PC-3 (cell line): ENCODE measurements at regions not wholly inside any gene's neighbourhood (a gene's known extent, or its start where the extent isn't known, plus 50 kb on each side); places are given as distances from the start of the nearest gene placed in this dataset.

Source experiments
- ATAC-seq: fragments of 200-7000 bp; cut with Tn5 transposase; 2 replicates; pipeline ENCODE4 v1.9.1; 2020; ENCODE audit warnings: mild to moderate bottlenecking, moderate library complexity
- BruUV-seq: library from RNA; stranded (reverse); fragments of 400-500 nt; replicated peaks from 2 replicates; lab custom pipeline; 2021; lab: Mats Ljungman, UMichigan
- CTCF ChIA-PET: fragments of 300-600 bp; sonication (Branson Sonifier 250); formaldehyde crosslinking; loops from one replicate; lab custom pipeline; 2022; ENCODE audit warnings: antibody characterized with exemption; lab: Charles Lee
- POLR2A ChIA-PET: fragments of 300-600 bp; sonication (Branson Sonifier 250); formaldehyde crosslinking; loops from one replicate; lab custom pipeline; 2022; ENCODE audit warnings: antibody characterized with exemption; ENCODE audit not compliant: unreplicated experiment; lab: Charles Lee
- DNase-seq: peaks from one replicate; pipeline ENCODE4 v3.0.0-alpha.2; 2015
- H2AFZ ChIP-seq: fragments of 300-600 bp; sonication (generic); 2 replicates; pipeline ENCODE4 v1.6.0; 2016; ENCODE audit warnings: antibody characterized with exemption, low read length
- H3F3A ChIP-seq: fragments of 300-600 bp; sonication (generic); one replicate; pipeline ENCODE4 v1.6.0; 2017; ENCODE audit warnings: antibody characterized with exemption, low read length, control low read depth, mild to moderate bottlenecking; ENCODE audit not compliant: unreplicated experiment
- H3K27ac ChIP-seq: fragments of 300-600 bp; sonication (generic); 2 replicates; pipeline ENCODE4 v1.5.1; 2016; ENCODE audit warnings: mild to moderate bottlenecking, low read length
- H3K27me3 ChIP-seq: fragments of 300-600 bp; sonication (generic); 2 replicates; pipeline ENCODE4 v1.6.1; 2016; ENCODE audit warnings: low read length, mixed read lengths
- H3K36me3 ChIP-seq: fragments of 300-600 bp; sonication (generic); 2 replicates; pipeline ENCODE4 v1.6.1; 2016; ENCODE audit warnings: low read depth, mixed run types, low read length, mixed read lengths
- H3K4me1 ChIP-seq: fragments of 300-600 bp; sonication (generic); 2 replicates; pipeline ENCODE4 v1.5.1; 2016; ENCODE audit warnings: low read length; ENCODE audit not compliant: insufficient read depth
- H3K4me2 ChIP-seq: fragments of 300-600 bp; sonication (generic); 2 replicates; pipeline ENCODE4 v1.6.0; 2016; ENCODE audit warnings: low read length
- H3K4me3 ChIP-seq: fragments of 300-600 bp; sonication (generic); 2 replicates; pipeline ENCODE4 v1.5.1; 2016; ENCODE audit warnings: mild to moderate bottlenecking, low read length, mixed read lengths
- H3K79me2 ChIP-seq: fragments of 300-600 bp; sonication (generic); 2 replicates; pipeline ENCODE4 v1.6.1; 2017; ENCODE audit warnings: low read length, mixed read lengths
- H3K9ac ChIP-seq: fragments of 300-600 bp; sonication (generic); 2 replicates; pipeline ENCODE4 v1.6.0; 2016; ENCODE audit warnings: mild to moderate bottlenecking, low read length
- H3K9me2 ChIP-seq: fragments of 300-600 bp; sonication (generic); replicated peaks from 2 replicates; pipeline ENCODE4 v1.6.1; 2016; ENCODE audit warnings: mixed run types, low read length, mixed read lengths
- H3K9me3 ChIP-seq: fragments of 300-600 bp; sonication (generic); 2 replicates; pipeline ENCODE4 v1.6.1; 2016; ENCODE audit warnings: low read length, mixed read lengths
- H4K20me1 ChIP-seq: fragments of 300-600 bp; sonication (generic); 2 replicates; pipeline ENCODE4 v1.6.1; 2016; ENCODE audit warnings: low read length, mixed read lengths
- CTCF ChIP-seq: fragments of 300-600 bp; sonication (generic); conservative IDR thresholded peaks from 2 replicates; pipeline ENCODE4 v1.5.1; 2017; ENCODE audit warnings: antibody characterized with exemption, low read depth, mild to moderate bottlenecking, low read length
- EZH2 ChIP-seq: fragments of 300-600 bp; sonication (generic); IDR thresholded peaks from one replicate; pipeline ENCODE4 v1.6.1; 2017; ENCODE audit warnings: antibody characterized with exemption, mild to moderate bottlenecking, low read length; ENCODE audit not compliant: unreplicated experiment
- EZH2phosphoT487 ChIP-seq: fragments of 300-600 bp; sonication (generic); IDR thresholded peaks from 2 replicates; pipeline ENCODE4 v1.6.1; 2018; ENCODE audit warnings: mild to moderate bottlenecking, antibody characterized with exemption, low read length, borderline replicate concordance
- intact Hi-C: fragments of 100-400 bp; cut with micrococcal nuclease; formaldehyde crosslinking; loops from 2 replicates; pipeline ENCODE4 v1.9.0; 2023

DNA sequence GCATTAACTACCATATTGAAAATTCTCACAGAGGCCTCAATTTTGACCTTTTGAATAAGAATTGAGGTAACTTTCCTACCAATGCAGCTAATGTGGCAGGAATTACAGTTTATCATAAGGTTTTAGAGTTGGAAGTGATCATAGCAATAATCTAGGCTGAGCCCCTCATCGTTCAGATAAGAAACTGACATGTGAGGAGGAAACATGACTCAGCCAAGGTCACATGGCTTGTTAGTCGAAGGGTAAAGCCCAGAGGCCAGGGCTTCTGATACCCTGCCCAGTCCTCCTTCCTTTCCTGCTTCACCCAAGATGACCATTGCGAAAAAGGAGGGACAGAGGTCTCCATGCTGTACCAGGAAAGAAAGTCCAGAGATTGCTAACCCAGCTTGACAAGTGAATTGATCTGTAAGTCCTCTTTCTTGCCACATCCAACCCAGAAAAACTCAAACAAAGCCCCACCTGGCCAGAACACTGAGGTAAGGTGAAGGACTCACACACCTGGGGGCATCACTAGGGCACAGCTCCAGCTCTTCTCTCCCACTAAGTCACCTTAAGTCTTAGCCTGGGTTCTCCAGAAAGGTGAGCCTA is 174.8 kb downstream of the EN1 start:
- Histone ChIP-seq H3K4me1 (peaks cover 24% of the 10 kb centered on the region), H3K4me2 (no peak overlapping the region), H3K4me3 (no peak overlapping the region), H3K27ac (no peak overlapping the region), H3F3A (peaks cover 12% of the 10 kb centered on the region), H3K9me2 (0 out of 2 replicates have a peak, but pooled peaks cover 5% of the 10 kb centered on the region), H3K36me3 (no peaks in the 10 kb centered on the region), H2AFZ (no peak overlapping the region), H4K20me1 (no peaks in the 10 kb centered on the region), H3K9ac (no peak overlapping the region), H3K27me3 (no peaks in the 10 kb centered on the region), H3K79me2 (no peaks in the 10 kb centered on the region), H3K9me3 (no peaks in the 10 kb centered on the region)
- ChIA-PET CTCF (no interaction called here), POLR2A (no interaction called here)
- TF ChIP-seq EZH2phosphoT487 (no peak), CTCF (no peak), EZH2 (no peak)
- intact Hi-C loops: no loop called here
- ATAC-seq (no peak), DNase-seq (no peak)
- BruUV-seq: no TSS peak

DNA sequence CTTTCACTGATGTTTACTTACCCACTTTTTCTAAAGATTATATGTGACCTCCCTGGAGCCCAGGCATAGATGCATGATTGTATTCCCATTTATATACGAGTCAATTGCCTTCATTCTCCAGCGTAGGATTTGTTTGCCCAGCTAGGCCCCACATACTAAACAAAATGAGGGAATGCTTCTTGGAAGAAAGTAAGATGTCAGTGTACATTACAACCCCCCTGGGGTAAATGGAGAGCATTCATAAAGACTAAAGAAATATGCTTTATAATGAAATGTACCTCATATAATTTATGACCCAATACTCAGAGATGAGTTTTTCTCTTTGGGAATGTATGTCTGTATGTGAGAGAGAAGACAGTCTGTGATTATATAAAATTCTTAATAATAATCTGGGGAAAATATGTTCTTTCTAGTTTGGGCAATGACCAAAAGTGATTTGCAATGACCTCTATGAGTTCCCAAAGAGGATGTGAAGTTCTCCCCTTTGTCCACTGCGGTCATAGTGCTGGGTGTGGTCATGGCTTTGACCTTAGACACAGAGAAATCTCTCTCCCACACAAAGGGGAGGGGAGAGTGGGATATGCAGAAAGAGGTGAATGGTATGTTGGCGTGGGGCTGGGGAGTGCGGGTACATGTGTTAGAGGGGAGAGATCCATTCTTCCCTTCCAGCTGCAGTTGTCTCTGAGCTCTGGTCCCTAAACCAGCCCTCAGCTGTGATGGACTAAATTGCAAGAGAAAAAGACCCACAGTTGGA is 175.6 kb downstream of the EN1 start:
- H3K4me1 ChIP-seq: peaks cover 28% of the 10 kb centered on the region
- ATAC-seq (no peak), DNase-seq (no peak)
- 0 out of 2 replicates have a peak, but pooled peaks cover 5% of the 10 kb centered on the region for H3K9me2 ChIP-seq
- POLR2A ChIA-PET: no interaction called here
- no peak overlapping the region for H3K4me3 ChIP-seq
- no peak overlapping the region for H3K27ac ChIP-seq
- intact Hi-C loops: no loop called here
- no peak for TF ChIP-seq CTCF
- no peak for TF ChIP-seq EZH2phosphoT487
- no peak for TF ChIP-seq EZH2
- no peaks in the 10 kb centered on the region for H3K79me2 ChIP-seq
- H3K4me2 ChIP-seq: no peak overlapping the region
- H3K9ac ChIP-seq: no peak overlapping the region
- H3K36me3 ChIP-seq: no peaks in the 10 kb centered on the region
- H4K20me1 ChIP-seq: no peaks in the 10 kb centered on the region
- H3K27me3 ChIP-seq: no peaks in the 10 kb centered on the region
- no peak overlapping the region for H2AFZ ChIP-seq
- BruUV-seq: no TSS peak
- CTCF ChIA-PET: no interaction called here
- peaks cover 14% of the 10 kb centered on the region for H3F3A ChIP-seq
- no peaks in the 10 kb centered on the region for H3K9me3 ChIP-seq

DNA sequence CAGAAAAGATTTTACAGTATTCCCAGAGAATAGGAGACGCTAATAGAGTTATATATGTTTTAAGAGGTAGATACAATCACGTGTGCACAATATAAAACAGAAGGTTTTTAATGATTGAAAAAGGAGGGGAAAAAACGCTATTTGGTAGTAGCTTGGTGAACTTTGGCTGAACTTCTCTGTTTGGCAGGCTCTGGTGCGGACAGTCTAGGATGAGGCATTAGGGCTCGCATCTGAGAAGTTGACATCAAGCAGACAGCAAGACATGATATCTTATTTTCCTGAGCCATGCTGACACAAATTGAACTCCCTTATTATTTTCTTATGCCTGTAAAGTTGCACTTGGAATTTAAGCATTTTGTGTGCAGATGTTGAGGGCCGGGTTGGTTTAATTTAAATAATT is 176.6 kb downstream of the EN1 start:
- H3K9ac ChIP-seq: no peak overlapping the region
- no peak for DNase-seq
- no peaks in the 10 kb centered on the region for H3K9me3 ChIP-seq
- no peaks in the 10 kb centered on the region for H3K36me3 ChIP-seq
- H3K9me2 ChIP-seq: 0 out of 2 replicates have a peak, but pooled peaks cover 5% of the 10 kb centered on the region
- ATAC-seq: no peak
- H2AFZ ChIP-seq: no peak overlapping the region
- no peaks in the 10 kb centered on the region for H4K20me1 ChIP-seq
- no peak overlapping the region for H3K4me3 ChIP-seq
- TF ChIP-seq CTCF (no peak), EZH2 (no peak), EZH2phosphoT487 (no peak)
- CTCF ChIA-PET: no interaction called here
- no peaks in the 10 kb centered on the region for H3K79me2 ChIP-seq
- POLR2A ChIA-PET: no interaction called here
- no TSS peak for BruUV-seq
- intact Hi-C loops: no loop called here
- H3F3A ChIP-seq: peaks cover 14% of the 10 kb centered on the region
- no peak overlapping the region for H3K27ac ChIP-seq
- H3K27me3 ChIP-seq: no peaks in the 10 kb centered on the region
- peaks cover 28% of the 10 kb centered on the region for H3K4me1 ChIP-seq
- H3K4me2 ChIP-seq: no peak overlapping the region
